ENCODE measurements at regions not wholly inside any gene's neighbourhood (a gene's known extent, or its start where the extent isn't known, plus 50 kb on each side); places are given as distances from the start of the nearest gene placed in this dataset.

DNA sequence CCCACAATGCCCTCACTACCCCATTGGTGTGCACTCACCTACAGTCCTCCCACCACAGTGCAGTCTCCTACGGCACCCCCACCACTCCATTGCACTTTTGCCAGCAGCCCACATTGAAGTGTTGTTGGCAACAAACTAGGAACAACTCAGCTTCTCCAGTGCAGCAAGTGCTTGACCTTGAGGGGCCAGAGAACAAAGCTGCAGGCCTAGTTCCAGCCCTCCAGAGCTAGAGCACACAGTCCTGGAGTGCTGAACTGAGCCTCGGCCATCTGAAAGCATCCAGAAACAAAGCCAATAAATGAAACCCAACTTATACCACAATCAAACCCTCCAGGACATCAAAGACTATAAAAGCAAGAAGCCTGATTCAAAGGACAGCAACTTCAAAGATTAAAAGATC is 129.9 kb downstream of the C1orf94 start:
- no peaks in the 10 kb centered on the region for H3K36me3 ChIP-seq (ENCODE audit: control insufficient read depth in 4 of 4, insufficient read depth in 3 of 4, low read depth in 1 of 4, low read length in 3 of 4)
- peaks cover 0 to 3% (median 0%) of the 10 kb centered on the region in 4 donors for H3K27me3 ChIP-seq (ENCODE audit: control insufficient read depth in 4 of 4, insufficient read depth in 4 of 4, low read length in 3 of 4)
- H3K4me1 ChIP-seq (ENCODE audit: control insufficient read depth in 4 of 4, insufficient read depth in 4 of 4, low read length in 3 of 4) = no peaks in the 10 kb centered on the region
- H3K27ac ChIP-seq (ENCODE audit: low read depth in 1 of 2, low read length in 2 of 2) = no peak overlapping the region
- no peak for DNase-seq (ENCODE audit: low spot score)
- WGBS = 78% methylated on average over 2 of the region's 2 CpGs
- H3K4me3 ChIP-seq (ENCODE audit: low read depth in 1 of 3, low read length in 3 of 3) = no peak overlapping the region
- no peak overlapping the region for H3K9ac ChIP-seq (ENCODE audit: low read depth in 1 of 2, low read length in 2 of 2)
- TF ChIP-seq, protein P1, sequence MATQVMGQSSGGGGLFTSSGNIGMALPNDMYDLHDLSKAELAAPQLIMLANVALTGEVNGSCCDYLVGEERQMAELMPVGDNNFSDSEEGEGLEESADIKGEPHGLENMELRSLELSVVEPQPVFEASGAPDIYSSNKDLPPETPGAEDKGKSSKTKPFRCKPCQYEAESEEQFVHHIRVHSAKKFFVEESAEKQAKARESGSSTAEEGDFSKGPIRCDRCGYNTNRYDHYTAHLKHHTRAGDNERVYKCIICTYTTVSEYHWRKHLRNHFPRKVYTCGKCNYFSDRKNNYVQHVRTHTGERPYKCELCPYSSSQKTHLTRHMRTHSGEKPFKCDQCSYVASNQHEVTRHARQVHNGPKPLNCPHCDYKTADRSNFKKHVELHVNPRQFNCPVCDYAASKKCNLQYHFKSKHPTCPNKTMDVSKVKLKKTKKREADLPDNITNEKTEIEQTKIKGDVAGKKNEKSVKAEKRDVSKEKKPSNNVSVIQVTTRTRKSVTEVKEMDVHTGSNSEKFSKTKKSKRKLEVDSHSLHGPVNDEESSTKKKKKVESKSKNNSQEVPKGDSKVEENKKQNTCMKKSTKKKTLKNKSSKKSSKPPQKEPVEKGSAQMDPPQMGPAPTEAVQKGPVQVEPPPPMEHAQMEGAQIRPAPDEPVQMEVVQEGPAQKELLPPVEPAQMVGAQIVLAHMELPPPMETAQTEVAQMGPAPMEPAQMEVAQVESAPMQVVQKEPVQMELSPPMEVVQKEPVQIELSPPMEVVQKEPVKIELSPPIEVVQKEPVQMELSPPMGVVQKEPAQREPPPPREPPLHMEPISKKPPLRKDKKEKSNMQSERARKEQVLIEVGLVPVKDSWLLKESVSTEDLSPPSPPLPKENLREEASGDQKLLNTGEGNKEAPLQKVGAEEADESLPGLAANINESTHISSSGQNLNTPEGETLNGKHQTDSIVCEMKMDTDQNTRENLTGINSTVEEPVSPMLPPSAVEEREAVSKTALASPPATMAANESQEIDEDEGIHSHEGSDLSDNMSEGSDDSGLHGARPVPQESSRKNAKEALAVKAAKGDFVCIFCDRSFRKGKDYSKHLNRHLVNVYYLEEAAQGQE (IDR thresholded peaks at IDR 0.05) = no peak
- TF ChIP-seq, protein P2, sequence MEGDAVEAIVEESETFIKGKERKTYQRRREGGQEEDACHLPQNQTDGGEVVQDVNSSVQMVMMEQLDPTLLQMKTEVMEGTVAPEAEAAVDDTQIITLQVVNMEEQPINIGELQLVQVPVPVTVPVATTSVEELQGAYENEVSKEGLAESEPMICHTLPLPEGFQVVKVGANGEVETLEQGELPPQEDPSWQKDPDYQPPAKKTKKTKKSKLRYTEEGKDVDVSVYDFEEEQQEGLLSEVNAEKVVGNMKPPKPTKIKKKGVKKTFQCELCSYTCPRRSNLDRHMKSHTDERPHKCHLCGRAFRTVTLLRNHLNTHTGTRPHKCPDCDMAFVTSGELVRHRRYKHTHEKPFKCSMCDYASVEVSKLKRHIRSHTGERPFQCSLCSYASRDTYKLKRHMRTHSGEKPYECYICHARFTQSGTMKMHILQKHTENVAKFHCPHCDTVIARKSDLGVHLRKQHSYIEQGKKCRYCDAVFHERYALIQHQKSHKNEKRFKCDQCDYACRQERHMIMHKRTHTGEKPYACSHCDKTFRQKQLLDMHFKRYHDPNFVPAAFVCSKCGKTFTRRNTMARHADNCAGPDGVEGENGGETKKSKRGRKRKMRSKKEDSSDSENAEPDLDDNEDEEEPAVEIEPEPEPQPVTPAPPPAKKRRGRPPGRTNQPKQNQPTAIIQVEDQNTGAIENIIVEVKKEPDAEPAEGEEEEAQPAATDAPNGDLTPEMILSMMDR (IDR thresholded peaks at IDR 0.05; ENCODE audit: low read depth, low read length, missing input control) = no peak
- TF ChIP-seq NR2F2 (IDR thresholded peaks at IDR 0.05) (no peak), HNF4G (IDR thresholded peaks at IDR 0.05) (no peak), HNF4A (conservative IDR thresholded peaks at IDR 0.05) (no peak), YY1 (IDR thresholded peaks at IDR 0.05) (no peak), FOXA1 (IDR thresholded peaks at IDR 0.05) (no peak), SP1 (IDR thresholded peaks at IDR 0.05) (no peak)
- TF ChIP-seq, protein P3, sequence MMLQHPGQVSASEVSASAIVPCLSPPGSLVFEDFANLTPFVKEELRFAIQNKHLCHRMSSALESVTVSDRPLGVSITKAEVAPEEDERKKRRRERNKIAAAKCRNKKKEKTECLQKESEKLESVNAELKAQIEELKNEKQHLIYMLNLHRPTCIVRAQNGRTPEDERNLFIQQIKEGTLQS (IDR thresholded peaks at IDR 0.05) = no peak
- TF ChIP-seq, protein P4, sequence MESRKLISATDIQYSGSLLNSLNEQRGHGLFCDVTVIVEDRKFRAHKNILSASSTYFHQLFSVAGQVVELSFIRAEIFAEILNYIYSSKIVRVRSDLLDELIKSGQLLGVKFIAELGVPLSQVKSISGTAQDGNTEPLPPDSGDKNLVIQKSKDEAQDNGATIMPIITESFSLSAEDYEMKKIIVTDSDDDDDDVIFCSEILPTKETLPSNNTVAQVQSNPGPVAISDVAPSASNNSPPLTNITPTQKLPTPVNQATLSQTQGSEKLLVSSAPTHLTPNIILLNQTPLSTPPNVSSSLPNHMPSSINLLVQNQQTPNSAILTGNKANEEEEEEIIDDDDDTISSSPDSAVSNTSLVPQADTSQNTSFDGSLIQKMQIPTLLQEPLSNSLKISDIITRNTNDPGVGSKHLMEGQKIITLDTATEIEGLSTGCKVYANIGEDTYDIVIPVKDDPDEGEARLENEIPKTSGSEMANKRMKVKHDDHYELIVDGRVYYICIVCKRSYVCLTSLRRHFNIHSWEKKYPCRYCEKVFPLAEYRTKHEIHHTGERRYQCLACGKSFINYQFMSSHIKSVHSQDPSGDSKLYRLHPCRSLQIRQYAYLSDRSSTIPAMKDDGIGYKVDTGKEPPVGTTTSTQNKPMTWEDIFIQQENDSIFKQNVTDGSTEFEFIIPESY (IDR thresholded peaks at IDR 0.05) = no peak
- TF ChIP-seq, protein P5, sequence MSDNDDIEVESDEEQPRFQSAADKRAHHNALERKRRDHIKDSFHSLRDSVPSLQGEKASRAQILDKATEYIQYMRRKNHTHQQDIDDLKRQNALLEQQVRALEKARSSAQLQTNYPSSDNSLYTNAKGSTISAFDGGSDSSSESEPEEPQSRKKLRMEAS (IDR thresholded peaks at IDR 0.05) = no peak
- H3K9me3 ChIP-seq (ENCODE audit: control insufficient read depth in 4 of 4, low read length in 3 of 4) = peaks cover 0 to 10% (median under 1%) of the 10 kb centered on the region in 4 donors

DNA sequence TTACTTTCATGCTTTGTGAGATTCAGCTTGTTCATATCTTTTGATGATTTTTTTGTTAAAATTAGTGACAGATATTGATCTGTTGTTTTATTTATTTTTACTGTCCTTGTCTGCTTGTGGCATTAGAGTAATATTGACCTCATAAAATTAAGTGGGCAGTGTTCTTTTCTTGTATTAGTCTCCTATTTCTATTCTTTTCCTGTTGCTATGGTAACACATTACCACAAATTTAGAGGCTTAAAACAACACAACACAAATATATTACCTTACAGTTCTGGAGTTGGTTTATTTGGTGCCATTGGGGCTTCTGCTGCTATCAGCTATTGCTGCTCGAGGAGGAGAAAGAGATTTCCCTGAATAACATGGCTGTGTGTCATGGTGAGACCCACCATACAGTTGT is 135.7 kb downstream of the C1orf94 start:
- Histone ChIP-seq H3K9ac (ENCODE audit: low read depth in 1 of 2, low read length in 2 of 2) (no peak overlapping the region), H3K36me3 (ENCODE audit: control insufficient read depth in 4 of 4, insufficient read depth in 3 of 4, low read depth in 1 of 4, low read length in 3 of 4) (no peaks in the 10 kb centered on the region), H3K4me1 (ENCODE audit: control insufficient read depth in 4 of 4, insufficient read depth in 4 of 4, low read length in 3 of 4) (peaks cover 0 to 5% (median 5%) of the 10 kb centered on the region in 4 donors), H3K4me3 (ENCODE audit: low read depth in 1 of 3, low read length in 3 of 3) (no peak overlapping the region), H3K27me3 (ENCODE audit: control insufficient read depth in 4 of 4, insufficient read depth in 4 of 4, low read length in 3 of 4) (no peaks in the 10 kb centered on the region), H3K9me3 (ENCODE audit: control insufficient read depth in 4 of 4, low read length in 3 of 4) (peaks cover 0 to 2% (median 0%) of the 10 kb centered on the region in 4 donors), H3K27ac (ENCODE audit: low read depth in 1 of 2, low read length in 2 of 2) (no peak overlapping the region)
- DNase-seq (ENCODE audit: low spot score) = no peak
- WGBS = 37% methylated on average over 1 of the region's 1 CpG
- TF ChIP-seq SP1 (IDR thresholded peaks at IDR 0.05) = no peak
- no peak for TF ChIP-seq YY1 (IDR thresholded peaks at IDR 0.05)
- no peak for TF ChIP-seq RAD21 (IDR thresholded peaks at IDR 0.05)
- TF ChIP-seq, protein P3 (IDR thresholded peaks at IDR 0.05) = no peak
- no peak for TF ChIP-seq TAF1 (conservative IDR thresholded peaks at IDR 0.05)
- TF ChIP-seq, protein P4 (IDR thresholded peaks at IDR 0.05) = no peak
- TF ChIP-seq FOXA1 (IDR thresholded peaks at IDR 0.05) = no peak
- no peak for TF ChIP-seq FOXA2 (IDR thresholded peaks at IDR 0.05)
- no peak for TF ChIP-seq NR2F2 (IDR thresholded peaks at IDR 0.05)
- no peak for TF ChIP-seq JUND (IDR thresholded peaks at IDR 0.05)
- no peak for TF ChIP-seq HNF4A (conservative IDR thresholded peaks at IDR 0.05)
- TF ChIP-seq HNF4G (IDR thresholded peaks at IDR 0.05) = no peak
- no peak for TF ChIP-seq RXRA (IDR thresholded peaks at IDR 0.05)
- TF ChIP-seq, protein P2 (IDR thresholded peaks at IDR 0.05; ENCODE audit: low read depth, low read length, missing input control) = no peak
- TF ChIP-seq, protein P5 (IDR thresholded peaks at IDR 0.05) = no peak

Data from liver (tissue), 8 donors.